GM12874 (cell line): ENCODE measurements at regions not wholly inside any gene's neighbourhood (a gene's known extent, or its start where the extent isn't known, plus 50 kb on each side); places are given as distances from the start of the nearest gene placed in this dataset.

ENCODE experiments used
- CTCF ChIP-seq: IDR thresholded peaks from 2 replicates; pipeline ENCODE4 v1.5.1; 2011; ENCODE audit warnings: low read depth, mild to moderate bottlenecking, control low read depth, low read length, moderate library complexity; ENCODE audit not compliant: insufficient read depth

GRCh38 chr4:178671766-178672165 lies 1229.5 kb upstream of the AGA start:
- no peak for TF ChIP-seq CTCF

GRCh38 chr4:178672512-178672911 lies 1230.3 kb upstream of the AGA start:
- TF ChIP-seq CTCF, result no peak

DNA sequence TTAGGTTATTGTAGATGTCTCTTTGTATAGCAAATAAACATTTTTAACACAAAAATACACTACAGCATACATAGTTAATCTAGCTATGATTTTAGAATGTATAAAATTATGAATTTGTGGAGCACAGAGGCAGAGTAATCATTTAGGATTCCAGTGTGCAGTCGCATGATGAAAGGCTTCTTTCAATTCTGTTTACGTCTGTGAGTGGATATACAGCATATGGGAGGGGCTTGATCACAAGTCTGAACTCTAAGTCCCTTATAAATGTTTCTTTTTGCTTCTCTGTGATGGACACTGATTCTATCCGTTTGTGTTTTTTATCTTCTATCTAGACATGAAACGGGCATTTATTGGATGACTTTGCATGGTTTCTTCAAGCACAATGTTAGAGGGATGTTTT lies 1239.6 kb upstream of the AGA start:
- no peak for TF ChIP-seq CTCF

GRCh38 chr4:178689926-178690325 lies 1247.7 kb upstream of the AGA start:
- TF ChIP-seq CTCF, result no peak

- no peak for TF ChIP-seq CTCF
Observed at GRCh38 chr4:178693816-178694215, 1251.6 kb upstream of the AGA start.

GRCh38 chr4:178696515-178696914 lies 1254.3 kb upstream of the AGA start:
- no peak for TF ChIP-seq CTCF

DNA sequence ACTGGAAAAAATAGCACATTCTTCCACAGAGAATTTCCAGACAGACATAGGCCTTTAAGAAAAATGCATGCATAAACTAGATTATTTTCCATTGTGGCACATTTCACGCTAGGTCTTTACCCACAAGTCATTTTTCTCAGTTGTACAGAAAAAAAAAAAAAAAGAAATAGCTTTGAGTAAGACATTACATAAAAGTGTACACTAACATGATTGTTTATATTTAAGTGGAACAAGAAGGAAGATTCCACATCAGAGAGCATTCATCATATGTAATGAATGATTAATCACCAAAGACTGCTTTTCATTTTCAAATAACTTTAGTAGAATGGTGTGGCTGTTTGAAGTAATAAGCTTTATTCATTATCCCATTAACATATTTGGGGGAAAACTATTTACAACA lies 1270.2 kb upstream of the AGA start:
- TF ChIP-seq CTCF, result no peak

- no peak for TF ChIP-seq CTCF
Observed at GRCh38 chr4:178738026-178738425, 1295.8 kb upstream of the AGA start.
